Heart right ventricle (tissue), 16 donors: ENCODE measurements at regions not wholly inside any gene's neighbourhood (a gene's known extent, or its start where the extent isn't known, plus 50 kb on each side); places are given as distances from the start of the nearest gene placed in this dataset.

Source experiments
- ATAC-seq, 8 donors: fragments of 200-7000 bp; cut with Tn5 transposase; one replicate each; pipeline ENCODE4 v1.9.1; 2020; ENCODE audit warnings: mild to moderate bottlenecking in 8 of 8, moderate library complexity in 8 of 8, moderate number of reproducible peaks in 1 of 8
- DNase-seq, 2 donors: peaks; one replicate each; pipeline ENCODE4 v3.0.0-alpha.2; 2020
- H3K27ac ChIP-seq, 10 donors: fragments of 200-600 bp; sonication (generic) in 2 of 10; one replicate each; pipeline versions ENCODE4 v1.5.0 to v1.8.0; 2020 to 2022; ENCODE audit warnings: mild to moderate bottlenecking in 3 of 10
- H3K27me3 ChIP-seq, 7 donors: fragments of 200-600 bp; one replicate each; pipeline ENCODE4 v1.8.0; 2021 to 2022; ENCODE audit warnings: mild to moderate bottlenecking in 2 of 7
- H3K36me3 ChIP-seq, 9 donors: fragments of 200-600 bp; sonication (generic) in 1 of 9; one replicate each; pipeline versions ENCODE4 v1.5.0 to v1.8.0; 2020 to 2022; ENCODE audit warnings: mild to moderate bottlenecking in 2 of 9
- H3K4me1 ChIP-seq, 9 donors: fragments of 200-600 bp; sonication (generic) in 1 of 9; one replicate each; pipeline versions ENCODE4 v1.5.0 to v1.8.0; 2020 to 2022; ENCODE audit warnings: mild to moderate bottlenecking in 4 of 9
- H3K4me3 ChIP-seq, 10 donors: fragments of 200-600 bp; sonication (generic) in 2 of 10; one replicate each; pipeline versions ENCODE4 v1.5.0 to v1.8.0; 2020 to 2022; ENCODE audit warnings: mild to moderate bottlenecking in 7 of 10, moderate library complexity in 2 of 10
- H3K9me3 ChIP-seq, 11 donors: fragments of 200-600 bp in 10 of 11; sonication (generic) in 2 of 11; one replicate each; pipeline versions ENCODE4 v1.5.0 to v1.8.0; 2013 to 2022; ENCODE audit warnings: mild to moderate bottlenecking in 2 of 11, control low read depth in 1 of 11, moderate library complexity in 1 of 11
- CTCF ChIP-seq, 9 donors: fragments of 200-600 bp; sonication (generic) in 2 of 9; IDR thresholded peaks; one replicate each; pipeline versions ENCODE4 v1.5.0 to v1.8.0; 2021 to 2022; ENCODE audit warnings: antibody characterized with exemption in 9 of 9, mild to moderate bottlenecking in 5 of 9, moderate library complexity in 1 of 9
- WGBS, 2 donors: extraction: QIAGEN DNeasy Blood & Tissue Kit; methylation state at CpG; one replicate each; pipeline ENCODE4 v1.1.7; 2013; ENCODE audit warnings: inconsistent platforms in 1 of 2; 5-methylcytosine and 5-hydroxymethylcytosine counted together
- intact Hi-C, 10 donors: fragments of 100-400 bp; cut with DNase I; formaldehyde crosslinking; loops; one replicate each; pipeline versions ENCODE4 v1.11.1 to v1.14.2; 2022
- donor health status: Arrhythmogenic right ventricular cardiomyopathy.
- donor health status: ischemic (EF 13 %, LVEDD 7.1; RV severe dilation, severe dysfunction).
- donor health status: healthy with polysubstance abuse.
- donor health status: DM: no; HTN: yes; CAD: no.
- donor health status: DM: no; HTN: no; CAD: no.
- donor health status: ischemic (EF 25% LVEDD 6.9; RV normal size, moderate dysfunction).
- donor health status: ischemic (EF 25% LVEDD 5.7; RV mildly dilated, moderate dysfunction).
- donor health status: healthy.
- donor health status: DM: yes; HTN: yes; CAD: no.
- donor health status: Ischemic cardiomyopathy.
- donor health status: ischemic (EF 35%, LVEDD 5.7; RV mildly dilated, moderate dysfunction).
- donor health status: nonischemic (EF 11% LVEDD 7.7; RV severe dilation, severe dysfunction).
- donor health status: DM: yes; HTN: yes; CAD: no.
- donor health status: PGD.
- donor health status: ischemic (EF 29% LVEDD 5.4; RV normal size, mild dysfunction).
- donor health status: nonischemic (EF 23%, LVEDD 6.1; RV moderate dilation, normal function).

GRCh38 chr20:40960101-40960500 lies 68.5 kb upstream of the TOP1 start:
- no peak overlapping the region for H3K27ac ChIP-seq
- no peak for DNase-seq
- peaks cover 0 to 4% (median 0%) of the 10 kb centered on the region in 7 donors for H3K27me3 ChIP-seq
- H3K36me3 ChIP-seq, result no peaks in the 10 kb centered on the region
- no peaks in the 10 kb centered on the region for H3K9me3 ChIP-seq
- 88 to 89% methylated on average over 4 of the region's 4 CpGs for WGBS, 2 donors
- H3K4me3 ChIP-seq, result no peak overlapping the region
- TF ChIP-seq CTCF (IDR thresholded peaks at IDR 0.05), result no peak
- H3K4me1 ChIP-seq, result peaks cover 0 to 21% (median 0%) of the 10 kb centered on the region in 9 donors
- no peak for ATAC-seq
- intact Hi-C loops, result loop anchor here (5.0 to 10.0 kb wide), 10 partner anchors 215 to 1848 kb away; no protein-coding TSS in a partner anchor

DNA sequence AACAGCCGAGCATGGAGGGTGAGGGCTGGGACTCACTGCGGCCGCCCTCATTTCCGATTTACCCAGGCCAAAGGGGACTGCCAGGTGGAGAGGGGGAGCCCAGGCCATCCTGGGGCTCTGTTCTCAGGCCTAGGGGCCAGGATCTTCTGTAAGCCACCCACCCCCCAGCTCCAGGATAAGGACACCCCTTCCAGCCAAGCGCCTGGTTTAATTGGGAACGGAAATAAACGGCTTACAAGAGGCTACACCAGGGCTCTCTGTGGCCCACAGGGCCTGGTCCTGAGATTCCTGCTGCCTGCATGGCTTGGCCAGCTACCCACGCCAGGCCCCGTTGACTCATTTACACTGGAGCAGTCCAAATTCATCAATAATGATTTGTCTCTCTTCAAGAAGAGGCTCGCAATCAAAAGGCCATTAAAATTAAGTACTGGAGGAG lies 68.1 kb upstream of the TOP1 start:
- 84 to 87% methylated on average over 10 of the region's 10 CpGs for WGBS, 2 donors
- Histone ChIP-seq H3K27ac (no peak overlapping the region), H3K27me3 (peaks cover 0 to 4% (median 0%) of the 10 kb centered on the region in 7 donors), H3K4me1 (peaks cover 0 to 21% (median 0%) of the 10 kb centered on the region in 9 donors), H3K9me3 (no peaks in the 10 kb centered on the region), H3K4me3 (no peak overlapping the region), H3K36me3 (no peaks in the 10 kb centered on the region)
- intact Hi-C loops, result loop anchor here (5.0 to 10.0 kb wide), 10 partner anchors 216 to 1848 kb away; no protein-coding TSS in a partner anchor
- TF ChIP-seq CTCF (IDR thresholded peaks at IDR 0.05), result no peak
- ATAC-seq, result peak in 1 of 8 donors; percentile 39
- no peak for DNase-seq

DNA sequence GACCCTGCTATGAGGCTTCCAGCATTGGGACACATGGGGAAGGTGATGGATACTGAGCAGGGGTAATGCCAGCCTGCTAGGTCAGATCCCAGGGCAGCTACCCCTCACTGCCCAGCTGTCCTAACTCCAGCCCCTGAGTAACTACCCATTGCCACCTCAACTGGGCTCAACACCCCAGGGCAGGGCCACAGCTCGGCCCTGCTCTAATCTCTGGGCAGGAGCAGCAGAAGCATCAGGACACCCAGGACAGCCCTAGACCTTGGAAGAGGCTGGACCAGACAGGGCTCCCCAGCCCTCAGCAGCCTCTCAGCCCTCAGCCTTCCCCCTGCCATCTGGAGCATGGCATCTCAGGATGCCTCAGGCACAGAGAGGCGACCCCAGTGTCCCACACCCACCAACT lies 67.4 kb upstream of the TOP1 start:
- peaks cover 0 to 4% (median 0%) of the 10 kb centered on the region in 7 donors for H3K27me3 ChIP-seq
- no peak for TF ChIP-seq CTCF (IDR thresholded peaks at IDR 0.05)
- no peaks in the 10 kb centered on the region for H3K36me3 ChIP-seq
- DNase-seq, result no peak
- no peaks in the 10 kb centered on the region for H3K9me3 ChIP-seq
- no peak overlapping the region for H3K27ac ChIP-seq
- intact Hi-C loops, result loop anchor here (5.0 to 10.0 kb wide), 10 partner anchors 216 to 1849 kb away; no protein-coding TSS in a partner anchor
- 94 to 100% methylated on average over 2 of the region's 2 CpGs for WGBS, 2 donors
- ATAC-seq, result no peak
- H3K4me1 ChIP-seq, result peaks cover 0 to 21% (median 0%) of the 10 kb centered on the region in 9 donors
- H3K4me3 ChIP-seq, result no peak overlapping the region

DNA sequence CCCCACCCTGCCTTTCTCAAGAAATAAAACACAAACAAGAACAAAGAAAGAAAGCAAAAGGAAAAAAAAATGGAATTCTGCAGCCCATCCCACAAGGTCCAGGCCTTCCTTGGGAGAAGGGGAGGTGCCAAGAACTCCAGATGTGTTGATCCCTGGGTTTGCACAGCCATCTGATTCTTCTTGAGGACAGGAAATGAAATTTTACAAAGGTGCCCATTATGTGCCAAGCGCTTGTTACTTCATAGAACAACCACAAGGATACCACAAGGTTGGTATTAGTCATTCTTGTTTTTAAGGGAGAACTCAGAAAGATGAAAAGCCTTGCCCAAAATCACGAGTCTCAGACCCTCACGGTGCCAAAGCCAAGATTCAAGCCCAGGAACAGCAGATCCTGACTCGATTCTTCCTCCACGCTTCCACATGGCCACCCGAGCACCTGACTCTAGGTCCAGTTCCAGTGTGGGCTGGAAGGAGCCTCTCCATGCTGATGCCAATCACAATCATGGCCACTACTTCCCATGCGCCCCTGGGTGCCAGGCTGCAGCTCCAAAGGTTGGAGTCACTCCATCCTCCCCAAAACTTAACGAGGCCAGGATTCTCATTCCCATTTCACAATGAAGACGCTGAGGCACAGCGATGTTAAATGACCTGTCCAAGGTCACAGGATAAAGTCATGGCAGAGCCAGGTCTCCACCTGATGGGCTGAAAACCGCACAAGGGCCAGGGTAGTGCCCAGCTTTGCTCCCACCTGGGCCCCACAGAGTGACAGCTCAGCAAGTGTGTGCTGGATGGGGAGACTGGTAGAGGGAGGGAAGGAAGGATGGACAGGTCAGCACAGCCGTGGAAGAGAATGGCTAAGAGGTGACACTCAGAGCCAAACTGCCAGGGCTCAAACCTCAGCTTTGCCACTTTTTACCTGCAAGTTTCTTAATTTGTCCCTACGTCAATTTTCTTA lies 66.7 kb upstream of the TOP1 start:
- ATAC-seq, result no peak
- H3K4me1 ChIP-seq, result peaks cover 0 to 15% (median 0%) of the 10 kb centered on the region in 9 donors
- H3K36me3 ChIP-seq, result no peaks in the 10 kb centered on the region
- TF ChIP-seq CTCF (IDR thresholded peaks at IDR 0.05), result no peak
- 87 to 90% methylated on average over 13 of the region's 13 CpGs for WGBS, 2 donors
- intact Hi-C loops, result loop anchor here (2.0 to 10.0 kb wide), 11 partner anchors 217 to 1850 kb away; no protein-coding TSS in a partner anchor
- H3K9me3 ChIP-seq, result no peaks in the 10 kb centered on the region
- no peak for DNase-seq
- peaks cover 0 to 4% (median 0%) of the 10 kb centered on the region in 7 donors for H3K27me3 ChIP-seq
- no peak overlapping the region for H3K4me3 ChIP-seq
- no peak overlapping the region for H3K27ac ChIP-seq
